Progenitor cell of endocrine pancreas (in vitro differentiated cells): ENCODE measurements at regions not wholly inside any gene's neighbourhood (a gene's known extent, or its start where the extent isn't known, plus 50 kb on each side); places are given as distances from the start of the nearest gene placed in this dataset.

Experiments used
- DNase-seq: peaks from one replicate; pipeline ENCODE4 v3.0.0; 2021; ENCODE audit warnings: low spot score; ENCODE audit not compliant: unreplicated experiment
- H3K27ac Mint-ChIP-seq: 2 replicates; pipeline ENCODE4 v1.8.0; 2021; ENCODE audit warnings: mild to moderate bottlenecking, moderate library complexity, mixed read lengths
- H3K27me3 Mint-ChIP-seq: 2 replicates; pipeline ENCODE4 v1.8.0; 2021; ENCODE audit warnings: mixed read lengths
- H3K36me3 Mint-ChIP-seq: 2 replicates; pipeline ENCODE4 v1.8.0; 2022; ENCODE audit warnings: mixed read lengths; ENCODE audit not compliant: insufficient read depth
- H3K4me1 Mint-ChIP-seq: 2 replicates; pipeline ENCODE4 v1.8.0; 2021; ENCODE audit warnings: low read depth, mixed read lengths
- H3K4me3 Mint-ChIP-seq: 2 replicates; pipeline ENCODE4 v1.8.0; 2021; ENCODE audit warnings: low read depth, mild to moderate bottlenecking, moderate library complexity, mixed read lengths
- H3K9me3 Mint-ChIP-seq: 2 replicates; pipeline ENCODE4 v1.8.0; 2021; ENCODE audit warnings: low read depth, mixed read lengths
- TF ChIP-seq, protein P1 (sequence below): fragments of 200-600 bp; sonication (generic); IDR thresholded peaks from one replicate; pipeline ENCODE4 v1.5.0; 2021; ENCODE audit warnings: antibody characterized with exemption, mild to moderate bottlenecking; ENCODE audit not compliant: unreplicated experiment

- Mint-ChIP-seq H3K27me3 (no peaks in the 10 kb centered on the region), H3K4me1 (peaks cover 8% of the 10 kb centered on the region), H3K4me3 (no peak overlapping the region), H3K36me3 (no peaks in the 10 kb centered on the region), H3K27ac (no peak overlapping the region), H3K9me3 (no peaks in the 10 kb centered on the region)
- TF ChIP-seq, protein P1, sequence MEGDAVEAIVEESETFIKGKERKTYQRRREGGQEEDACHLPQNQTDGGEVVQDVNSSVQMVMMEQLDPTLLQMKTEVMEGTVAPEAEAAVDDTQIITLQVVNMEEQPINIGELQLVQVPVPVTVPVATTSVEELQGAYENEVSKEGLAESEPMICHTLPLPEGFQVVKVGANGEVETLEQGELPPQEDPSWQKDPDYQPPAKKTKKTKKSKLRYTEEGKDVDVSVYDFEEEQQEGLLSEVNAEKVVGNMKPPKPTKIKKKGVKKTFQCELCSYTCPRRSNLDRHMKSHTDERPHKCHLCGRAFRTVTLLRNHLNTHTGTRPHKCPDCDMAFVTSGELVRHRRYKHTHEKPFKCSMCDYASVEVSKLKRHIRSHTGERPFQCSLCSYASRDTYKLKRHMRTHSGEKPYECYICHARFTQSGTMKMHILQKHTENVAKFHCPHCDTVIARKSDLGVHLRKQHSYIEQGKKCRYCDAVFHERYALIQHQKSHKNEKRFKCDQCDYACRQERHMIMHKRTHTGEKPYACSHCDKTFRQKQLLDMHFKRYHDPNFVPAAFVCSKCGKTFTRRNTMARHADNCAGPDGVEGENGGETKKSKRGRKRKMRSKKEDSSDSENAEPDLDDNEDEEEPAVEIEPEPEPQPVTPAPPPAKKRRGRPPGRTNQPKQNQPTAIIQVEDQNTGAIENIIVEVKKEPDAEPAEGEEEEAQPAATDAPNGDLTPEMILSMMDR = no peak
- DNase-seq = no peak
These were observed 325.8 kb downstream of the RPL10L start for GRCh38 chr14:46325777-46326176.

DNA sequence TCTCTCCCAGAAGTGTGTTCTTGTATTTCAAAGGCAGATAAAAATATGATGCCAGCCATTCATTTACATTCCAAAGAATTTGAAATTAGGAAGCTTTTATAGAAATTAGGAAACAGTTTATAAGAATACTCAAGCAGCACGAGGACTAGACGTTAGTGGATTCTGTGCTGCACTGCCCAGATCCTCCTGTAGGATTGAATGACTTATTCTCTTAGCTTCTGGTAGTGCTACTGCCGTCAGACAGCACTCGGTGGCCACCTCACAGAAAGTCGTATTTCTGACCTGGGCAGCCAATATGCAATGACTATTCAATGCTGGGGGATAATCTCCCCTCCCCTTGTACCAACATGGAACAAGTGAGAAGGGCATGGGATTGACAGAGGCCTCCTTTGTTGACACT lies 326.4 kb downstream of the RPL10L start:
- Mint-ChIP-seq H3K27me3 (no peaks in the 10 kb centered on the region), H3K9me3 (no peaks in the 10 kb centered on the region), H3K4me1 (peaks cover 8% of the 10 kb centered on the region), H3K36me3 (no peaks in the 10 kb centered on the region), H3K4me3 (no peak overlapping the region), H3K27ac (no peak overlapping the region)
- no peak for DNase-seq
- TF ChIP-seq, protein P1 = no peak

- no peaks in the 10 kb centered on the region for H3K36me3 Mint-ChIP-seq
- peaks cover 8% of the 10 kb centered on the region for H3K4me1 Mint-ChIP-seq
- no peaks in the 10 kb centered on the region for H3K9me3 Mint-ChIP-seq
- no peak overlapping the region for H3K4me3 Mint-ChIP-seq
- no peak overlapping the region for H3K27ac Mint-ChIP-seq
- no peaks in the 10 kb centered on the region for H3K27me3 Mint-ChIP-seq
- TF ChIP-seq, protein P1 = no peak
- no peak for DNase-seq
These were observed 328.2 kb downstream of the RPL10L start for GRCh38 chr14:46323404-46323762.

GRCh38 chr14:46322730-46323403 lies 328.7 kb downstream of the RPL10L start:
- Mint-ChIP-seq H3K36me3 (no peaks in the 10 kb centered on the region), H3K27ac (no peak overlapping the region), H3K4me3 (no peak overlapping the region), H3K4me1 (peaks cover 8% of the 10 kb centered on the region), H3K27me3 (no peaks in the 10 kb centered on the region), H3K9me3 (no peaks in the 10 kb centered on the region)
- TF ChIP-seq, protein P1 = no peak
- DNase-seq = no peak

DNA sequence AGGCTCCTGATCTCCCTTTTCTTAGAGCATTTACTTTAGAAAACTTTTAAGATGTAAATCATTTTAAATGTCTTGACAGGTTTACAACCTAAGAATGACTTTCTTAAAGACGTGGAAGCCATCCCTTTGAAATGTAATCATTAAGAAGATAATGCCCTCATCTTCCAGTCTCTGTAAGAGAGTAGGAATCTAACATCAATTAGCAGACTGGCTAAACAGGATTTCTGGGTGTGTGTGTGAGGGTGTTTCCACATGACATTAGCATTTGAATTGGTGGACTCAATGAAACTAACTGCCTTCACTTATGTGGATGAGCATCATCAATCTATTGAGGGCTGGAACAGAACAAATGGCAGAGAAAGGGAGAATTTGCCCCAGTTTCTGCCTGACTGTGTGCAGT lies 329.5 kb downstream of the RPL10L start:
- Mint-ChIP-seq H3K9me3 (no peaks in the 10 kb centered on the region), H3K27me3 (no peaks in the 10 kb centered on the region), H3K4me1 (peaks cover 8% of the 10 kb centered on the region), H3K36me3 (no peaks in the 10 kb centered on the region), H3K27ac (no peak overlapping the region), H3K4me3 (no peak overlapping the region)
- TF ChIP-seq, protein P1 = no peak
- no peak for DNase-seq
